HEK293 (cell line): ENCODE measurements at regions not wholly inside any gene's neighbourhood (a gene's known extent, or its start where the extent isn't known, plus 50 kb on each side); places are given as distances from the start of the nearest gene placed in this dataset.

Experiments used
- CTCF ChIA-PET: fragments of 350-600 bp; formaldehyde crosslinking; extraction: SDS; loops from one replicate; lab custom pipeline; 2021; ENCODE audit warnings: antibody characterized with exemption; lab: Yijun Ruan, JAX
- POLR2A ChIA-PET: fragments of 300-600 bp; formaldehyde crosslinking; extraction: SDS; loops from one replicate; lab custom pipeline; 2020; ENCODE audit warnings: antibody characterized with exemption, inconsistent platforms; lab: Yijun Ruan, JAX
- H3K27ac ChIP-seq: fragments of 200-500 bp; sonication (Bioruptor generic); 2 replicates; pipeline ENCODE4 v1.5.1; 2014; ENCODE audit warnings: low read depth, low read length, control low read depth, inconsistent platforms; ENCODE audit errors: extremely low read depth
- H3K36me3 ChIP-seq, 2 experiments: fragments of 200-500 bp in 1 of 2; sonication (Bioruptor generic) in 1 of 2; 1 replicate in 1 of 2; 2 replicates in 1 of 2; pipeline ENCODE4 v1.5.1; 2014 to 2017; ENCODE audit warnings: inconsistent platforms in 2 of 2, low read length in 2 of 2; ENCODE audit not compliant: control insufficient read depth in 2 of 2, insufficient read depth in 1 of 2
- H3K4me1 ChIP-seq: fragments of 200-500 bp; sonication (Bioruptor generic); 2 replicates; pipeline ENCODE4 v1.5.1; 2014; ENCODE audit warnings: mild to moderate bottlenecking, low read length, inconsistent platforms; ENCODE audit not compliant: control insufficient read depth, insufficient read depth
- H3K4me3 ChIP-seq: 2 replicates; pipeline ENCODE4 v1.5.1; 2011; ENCODE audit warnings: low read depth, mild to moderate bottlenecking, control low read depth, low read length, moderate library complexity
- H3K9me3 ChIP-seq: fragments of 200-500 bp; sonication (Bioruptor generic); 2 replicates; pipeline ENCODE4 v1.5.1; 2014; ENCODE audit warnings: low read depth, low read length, inconsistent platforms; ENCODE audit not compliant: control insufficient read depth, insufficient read depth
- GLIS2 ChIP-seq: fragments of 450-650 bp; formaldehyde crosslinking; IDR thresholded peaks from 2 replicates; pipeline ENCODE4 v1.5.1; 2016; ENCODE audit warnings: missing biosample characterization, missing genetic modification characterization
- KLF16 ChIP-seq: fragments of 450-650 bp; formaldehyde crosslinking; IDR thresholded peaks from 2 replicates; pipeline ENCODE4 v1.5.1; 2017; ENCODE audit warnings: missing biosample characterization, missing genetic modification characterization
- MEIS1 ChIP-seq: sonication (generic); formaldehyde crosslinking; IDR thresholded peaks from 2 replicates; pipeline ENCODE4 v1.8.1; 2022; ENCODE audit warnings: missing genetic modification reagents, mild to moderate bottlenecking, borderline replicate concordance
- PRDM4 ChIP-seq: fragments of 450-650 bp; formaldehyde crosslinking; IDR thresholded peaks from 2 replicates; pipeline ENCODE4 v1.5.1; 2017; ENCODE audit warnings: missing biosample characterization, missing genetic modification characterization
- ZBTB20 ChIP-seq: fragments of 450-650 bp; formaldehyde crosslinking; IDR thresholded peaks from 2 replicates; pipeline ENCODE4 v1.5.1; 2016; ENCODE audit warnings: missing biosample characterization, missing genetic modification characterization
- ZBTB7A ChIP-seq: fragments of 450-650 bp; formaldehyde crosslinking; IDR thresholded peaks from 2 replicates; pipeline ENCODE4 v1.5.1; 2016; ENCODE audit warnings: low read depth, missing biosample characterization, missing genetic modification characterization
- ZNF148 ChIP-seq: fragments of 450-650 bp; formaldehyde crosslinking; IDR thresholded peaks from 2 replicates; pipeline ENCODE4 v1.5.0; 2017; ENCODE audit warnings: missing biosample characterization, missing genetic modification characterization, borderline replicate concordance
- ZNF211 ChIP-seq: fragments of 450-650 bp; formaldehyde crosslinking; IDR thresholded peaks from 2 replicates; pipeline ENCODE4 v1.5.1; 2016; ENCODE audit warnings: low read depth, missing biosample characterization, missing genetic modification characterization
- ZNF394 ChIP-seq: fragments of 450-650 bp; formaldehyde crosslinking; IDR thresholded peaks from 2 replicates; pipeline ENCODE4 v1.5.1; 2016; ENCODE audit warnings: missing biosample characterization, missing genetic modification characterization, mild to moderate bottlenecking, moderate library complexity, borderline replicate concordance
- ZNF544 ChIP-seq: fragments of 450-650 bp; formaldehyde crosslinking; IDR thresholded peaks from 2 replicates; pipeline ENCODE4 v1.5.0; 2017; ENCODE audit warnings: missing biosample characterization, missing genetic modification characterization
- ZNF654 ChIP-seq: fragments of 450-650 bp; formaldehyde crosslinking; IDR thresholded peaks from 2 replicates; pipeline ENCODE4 v1.5.1; 2016; ENCODE audit warnings: low read depth, missing biosample characterization, missing genetic modification characterization
- ZNF658 ChIP-seq: fragments of 450-650 bp; formaldehyde crosslinking; IDR thresholded peaks from 2 replicates; pipeline ENCODE4; 2016; ENCODE audit warnings: missing biosample characterization, missing genetic modification characterization
- ZNF660 ChIP-seq: fragments of 450-650 bp; IDR thresholded peaks from 2 replicates; pipeline ENCODE4 v1.5.1; 2018; ENCODE audit warnings: missing biosample characterization, mild to moderate bottlenecking, missing genetic modification characterization
- ZNF664 ChIP-seq: fragments of 450-650 bp; formaldehyde crosslinking; IDR thresholded peaks from 2 replicates; pipeline ENCODE4 v1.5.1; 2016; ENCODE audit warnings: missing biosample characterization, missing genetic modification characterization
- ZNF677 ChIP-seq: fragments of 450-650 bp; IDR thresholded peaks from 2 replicates; pipeline ENCODE4 v1.5.0; 2018; ENCODE audit warnings: missing biosample characterization, mild to moderate bottlenecking, missing genetic modification characterization, moderate library complexity
- ZNF707 ChIP-seq: fragments of 450-650 bp; formaldehyde crosslinking; IDR thresholded peaks from 2 replicates; pipeline ENCODE4 v1.5.1; 2016; ENCODE audit warnings: missing biosample characterization, missing genetic modification characterization
- ZNF747 ChIP-seq: fragments of 450-650 bp; formaldehyde crosslinking; IDR thresholded peaks from 2 replicates; pipeline ENCODE4 v1.5.1; 2016; ENCODE audit warnings: missing biosample characterization, missing genetic modification characterization
- ZNF843 ChIP-seq: fragments of 450-650 bp; formaldehyde crosslinking; IDR thresholded peaks from 2 replicates; pipeline ENCODE4 v1.5.1; 2016; ENCODE audit warnings: missing biosample characterization, missing genetic modification characterization
- TF ChIP-seq, protein P1 (sequence below): fragments of 450-650 bp; formaldehyde crosslinking; IDR thresholded peaks from 2 replicates; pipeline ENCODE4 v1.5.1; 2016; ENCODE audit warnings: missing biosample characterization, missing genetic modification characterization
- TF ChIP-seq, protein P2 (sequence below): fragments of 450-650 bp; IDR thresholded peaks from 2 replicates; pipeline ENCODE4 v1.5.1; 2018; ENCODE audit warnings: missing biosample characterization, missing genetic modification characterization
- TF ChIP-seq, protein P3 (sequence below): fragments of 450-650 bp; formaldehyde crosslinking; IDR thresholded peaks from 2 replicates; pipeline ENCODE4 v1.5.1; 2017; ENCODE audit warnings: missing biosample characterization, missing genetic modification characterization

DNA sequence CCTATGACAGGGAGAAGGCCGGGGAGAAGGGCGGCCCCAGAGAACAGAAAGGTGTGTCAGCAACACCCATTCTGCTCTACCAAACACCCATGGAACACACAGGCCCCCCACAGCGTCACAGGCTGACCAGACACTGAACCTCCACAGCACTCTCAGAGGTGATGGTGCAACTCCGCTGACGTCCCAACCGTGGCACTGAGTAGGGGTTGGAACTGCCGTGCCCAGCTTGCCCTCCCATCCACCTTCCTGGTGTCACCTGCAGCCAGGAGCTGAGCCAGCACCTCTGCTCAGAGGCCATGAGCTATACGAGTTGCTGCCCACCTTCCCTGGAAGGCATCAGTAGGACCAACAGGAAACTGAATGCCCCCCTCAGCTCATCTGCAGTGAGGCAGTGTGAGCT lies 412.9 kb upstream of the SALL3 start:
- no peak overlapping the region for H3K4me3 ChIP-seq
- ChIA-PET CTCF (no interaction called here), POLR2A (no interaction called here)
- H3K9me3 ChIP-seq = no peaks in the 10 kb centered on the region
- TF ChIP-seq ZNF660 (tag by site-specific recombination) = no peak
- TF ChIP-seq ZNF843 = no peak
- no peak for TF ChIP-seq ZNF707
- TF ChIP-seq ZBTB20 (tag by site-specific recombination) = no peak
- TF ChIP-seq ZNF654 (tag by site-specific recombination) = no peak
- TF ChIP-seq PRDM4 (tag by site-specific recombination) = no peak
- TF ChIP-seq ZBTB7A (tag by site-specific recombination) = no peak
- TF ChIP-seq, protein P1, sequence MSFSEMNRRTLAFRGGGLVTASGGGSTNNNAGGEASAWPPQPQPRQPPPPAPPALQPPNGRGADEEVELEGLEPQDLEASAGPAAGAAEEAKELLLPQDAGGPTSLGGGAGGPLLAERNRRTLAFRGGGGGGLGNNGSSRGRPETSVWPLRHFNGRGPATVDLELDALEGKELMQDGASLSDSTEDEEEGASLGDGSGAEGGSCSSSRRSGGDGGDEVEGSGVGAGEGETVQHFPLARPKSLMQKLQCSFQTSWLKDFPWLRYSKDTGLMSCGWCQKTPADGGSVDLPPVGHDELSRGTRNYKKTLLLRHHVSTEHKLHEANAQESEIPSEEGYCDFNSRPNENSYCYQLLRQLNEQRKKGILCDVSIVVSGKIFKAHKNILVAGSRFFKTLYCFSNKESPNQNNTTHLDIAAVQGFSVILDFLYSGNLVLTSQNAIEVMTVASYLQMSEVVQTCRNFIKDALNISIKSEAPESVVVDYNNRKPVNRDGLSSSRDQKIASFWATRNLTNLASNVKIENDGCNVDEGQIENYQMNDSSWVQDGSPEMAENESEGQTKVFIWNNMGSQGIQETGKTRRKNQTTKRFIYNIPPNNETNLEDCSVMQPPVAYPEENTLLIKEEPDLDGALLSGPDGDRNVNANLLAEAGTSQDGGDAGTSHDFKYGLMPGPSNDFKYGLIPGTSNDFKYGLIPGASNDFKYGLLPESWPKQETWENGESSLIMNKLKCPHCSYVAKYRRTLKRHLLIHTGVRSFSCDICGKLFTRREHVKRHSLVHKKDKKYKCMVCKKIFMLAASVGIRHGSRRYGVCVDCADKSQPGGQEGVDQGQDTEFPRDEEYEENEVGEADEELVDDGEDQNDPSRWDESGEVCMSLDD (tag by site-specific recombination) = no peak
- H3K36me3 ChIP-seq = no peaks in the 10 kb centered on the region
- H3K4me1 ChIP-seq = no peaks in the 10 kb centered on the region
- H3K27ac ChIP-seq = no peak overlapping the region

- H3K9me3 ChIP-seq = no peaks in the 10 kb centered on the region
- no peaks in the 10 kb centered on the region for H3K36me3 ChIP-seq
- H3K27ac ChIP-seq = no peak overlapping the region
- ChIA-PET POLR2A (no interaction called here), CTCF (no interaction called here)
- no peaks in the 10 kb centered on the region for H3K4me1 ChIP-seq
- no peak overlapping the region for H3K4me3 ChIP-seq
- TF ChIP-seq ZNF211 (tag by site-specific recombination) (no peak), ZNF664 (tag by site-specific recombination) (no peak), ZNF544 (tag by site-specific recombination) (no peak), ZNF148 (tag by site-specific recombination) (no peak), GLIS2 (tag by site-specific recombination) (no peak), ZNF677 (tag by site-specific recombination) (no peak), MEIS1 (CRISPR knock-in tag) (no peak), ZNF658 (tag by site-specific recombination) (no peak), ZNF747 (no peak), ZNF394 (tag by site-specific recombination) (no peak), KLF16 (tag by site-specific recombination) (no peak)
- TF ChIP-seq, protein P2, sequence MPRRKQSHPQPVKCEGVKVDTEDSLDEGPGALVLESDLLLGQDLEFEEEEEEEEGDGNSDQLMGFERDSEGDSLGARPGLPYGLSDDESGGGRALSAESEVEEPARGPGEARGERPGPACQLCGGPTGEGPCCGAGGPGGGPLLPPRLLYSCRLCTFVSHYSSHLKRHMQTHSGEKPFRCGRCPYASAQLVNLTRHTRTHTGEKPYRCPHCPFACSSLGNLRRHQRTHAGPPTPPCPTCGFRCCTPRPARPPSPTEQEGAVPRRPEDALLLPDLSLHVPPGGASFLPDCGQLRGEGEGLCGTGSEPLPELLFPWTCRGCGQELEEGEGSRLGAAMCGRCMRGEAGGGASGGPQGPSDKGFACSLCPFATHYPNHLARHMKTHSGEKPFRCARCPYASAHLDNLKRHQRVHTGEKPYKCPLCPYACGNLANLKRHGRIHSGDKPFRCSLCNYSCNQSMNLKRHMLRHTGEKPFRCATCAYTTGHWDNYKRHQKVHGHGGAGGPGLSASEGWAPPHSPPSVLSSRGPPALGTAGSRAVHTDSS = no peak
- TF ChIP-seq, protein P3, sequence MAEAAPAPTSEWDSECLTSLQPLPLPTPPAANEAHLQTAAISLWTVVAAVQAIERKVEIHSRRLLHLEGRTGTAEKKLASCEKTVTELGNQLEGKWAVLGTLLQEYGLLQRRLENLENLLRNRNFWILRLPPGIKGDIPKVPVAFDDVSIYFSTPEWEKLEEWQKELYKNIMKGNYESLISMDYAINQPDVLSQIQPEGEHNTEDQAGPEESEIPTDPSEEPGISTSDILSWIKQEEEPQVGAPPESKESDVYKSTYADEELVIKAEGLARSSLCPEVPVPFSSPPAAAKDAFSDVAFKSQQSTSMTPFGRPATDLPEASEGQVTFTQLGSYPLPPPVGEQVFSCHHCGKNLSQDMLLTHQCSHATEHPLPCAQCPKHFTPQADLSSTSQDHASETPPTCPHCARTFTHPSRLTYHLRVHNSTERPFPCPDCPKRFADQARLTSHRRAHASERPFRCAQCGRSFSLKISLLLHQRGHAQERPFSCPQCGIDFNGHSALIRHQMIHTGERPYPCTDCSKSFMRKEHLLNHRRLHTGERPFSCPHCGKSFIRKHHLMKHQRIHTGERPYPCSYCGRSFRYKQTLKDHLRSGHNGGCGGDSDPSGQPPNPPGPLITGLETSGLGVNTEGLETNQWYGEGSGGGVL (tag by site-specific recombination) = no peak
Observed at GRCh38 chr18:78571063-78571785, 408.4 kb upstream of the SALL3 start.
